K562 (cell line): ENCODE measurements at regions not wholly inside any gene's neighbourhood (a gene's known extent, or its start where the extent isn't known, plus 50 kb on each side); places are given as distances from the start of the nearest gene placed in this dataset.
A peak's percentile ranks its signal among the peaks of the same experiment; 100 is the strongest.

Experiments used
- CC2D1A ChIP-seq: fragments of 450-650 bp; IDR thresholded peaks from 2 replicates; pipeline ENCODE4 v1.6.1; 2017; ENCODE audit warnings: mild to moderate bottlenecking
- CCNT2 ChIP-seq: IDR thresholded peaks from 2 replicates; pipeline ENCODE4 v1.6.1; 2011; ENCODE audit warnings: borderline replicate concordance, low read depth, mild to moderate bottlenecking, moderate library complexity, mixed read lengths, low read length; ENCODE audit not compliant: insufficient read length; ENCODE audit errors: extremely low read depth
- E2F6 ChIP-seq, 2 experiments: IDR thresholded peaks; 2 replicates each; pipeline ENCODE4 v1.6.1; 2011; ENCODE audit warnings: borderline replicate concordance in 1 of 2, control low read depth in 1 of 2, low read depth in 1 of 2, low read length in 1 of 2, mild to moderate bottlenecking in 1 of 2, mixed read lengths in 1 of 2, moderate library complexity in 1 of 2; ENCODE audit not compliant: insufficient read depth in 1 of 2, insufficient read length in 1 of 2, poor library complexity in 1 of 2, severe bottlenecking in 1 of 2; ENCODE audit errors: extremely low read depth in 1 of 2
- ESRRB ChIP-seq: fragments of 250-450 bp; sonication (Bioruptor Pico); IDR thresholded peaks from 2 replicates; pipeline ENCODE4 v1.5.0; 2020; ENCODE audit warnings: mild to moderate bottlenecking, moderate library complexity, borderline replicate concordance
- ETV5 ChIP-seq: sonication (generic); formaldehyde crosslinking; IDR thresholded peaks from 2 replicates; pipeline ENCODE4 v1.4.0; 2020; ENCODE audit warnings: low read depth, mild to moderate bottlenecking, missing genetic modification reagents
- GATAD2B ChIP-seq: fragments of 450-650 bp; IDR thresholded peaks from 2 replicates; pipeline ENCODE4 v1.6.1; 2017; ENCODE audit warnings: mild to moderate bottlenecking, borderline replicate concordance
- HNRNPL ChIP-seq: fragments of 200-400 bp; formaldehyde crosslinking; IDR thresholded peaks from 2 replicates; pipeline ENCODE4 v1.6.1; 2017; ENCODE audit warnings: low read depth, mild to moderate bottlenecking, low read length
- MAFF ChIP-seq: IDR thresholded peaks from 2 replicates; pipeline ENCODE4 v1.6.1; 2012; ENCODE audit warnings: low read length, improper control_type of control experiment
- NBN ChIP-seq: fragments of 450-650 bp; IDR thresholded peaks from 2 replicates; pipeline ENCODE4 v1.6.1; 2016; ENCODE audit warnings: low read depth, mild to moderate bottlenecking
- NFIC ChIP-seq: fragments of 450-650 bp; IDR thresholded peaks from 2 replicates; pipeline ENCODE4 v1.6.1; 2017; ENCODE audit warnings: mild to moderate bottlenecking, inconsistent platforms
- NKRF ChIP-seq: fragments of 450-650 bp; IDR thresholded peaks from 2 replicates; pipeline ENCODE4 v1.6.1; 2016; ENCODE audit warnings: borderline replicate concordance
- NONO ChIP-seq, 2 experiments: fragments of 200-400 bp in 1 of 2; fragments of 450-650 bp in 1 of 2; formaldehyde crosslinking in 1 of 2; IDR thresholded peaks; 2 replicates each; pipeline ENCODE4 v1.6.1; 2017; ENCODE audit warnings: low read depth in 2 of 2, mild to moderate bottlenecking in 2 of 2, moderate library complexity in 2 of 2, low read length in 1 of 2
- NR3C1 ChIP-seq: sonication (generic); formaldehyde crosslinking; IDR thresholded peaks from 2 replicates; pipeline ENCODE4 v1.8.1; 2022; ENCODE audit warnings: missing genetic modification reagents
- PHB ChIP-seq: fragments of 250-450 bp; sonication (Bioruptor Pico); IDR thresholded peaks from 2 replicates; pipeline ENCODE4 v1.5.0; 2021
- RBBP5 ChIP-seq: fragments of 200-600 bp; sonication (generic); IDR thresholded peaks from 2 replicates; pipeline ENCODE4 v1.6.1; 2012; ENCODE audit warnings: borderline replicate concordance, mild to moderate bottlenecking, low read length, control low read depth, inconsistent platforms; ENCODE audit not compliant: insufficient read depth, poor library complexity, severe bottlenecking
- SP1 ChIP-seq: sonication (generic); formaldehyde crosslinking; IDR thresholded peaks from 2 replicates; pipeline ENCODE4 v1.8.1; 2022; ENCODE audit warnings: mild to moderate bottlenecking, missing genetic modification reagents
- U2AF1 ChIP-seq: fragments of 200-400 bp; formaldehyde crosslinking; optimal IDR thresholded peaks from 2 replicates; pipeline ENCODE3; 2017; ENCODE audit warnings: mild to moderate bottlenecking, low read depth, low read length, moderate library complexity
- ZFP30 ChIP-seq: fragments of 250-450 bp; sonication (Bioruptor Pico); IDR thresholded peaks from 2 replicates; pipeline ENCODE4 v1.8.0; 2022; ENCODE audit warnings: moderate library complexity, mild to moderate bottlenecking, inconsistent platforms, borderline replicate concordance
- ZNF3 ChIP-seq: fragments of 250-450 bp; sonication (Bioruptor Pico); IDR thresholded peaks from 2 replicates; pipeline ENCODE4 v1.5.0; 2021; ENCODE audit warnings: mild to moderate bottlenecking, moderate library complexity
- ZNF398 ChIP-seq: fragments of 250-450 bp; sonication (Bioruptor Pico); IDR thresholded peaks from 2 replicates; pipeline ENCODE4 v1.8.0; 2021; ENCODE audit warnings: moderate library complexity, mild to moderate bottlenecking, inconsistent platforms
- TF ChIP-seq, protein P1 (sequence below): IDR thresholded peaks from 2 replicates; pipeline ENCODE4 v1.6.1; 2012; ENCODE audit warnings: low read depth, low read length, improper control_type of control experiment, borderline replicate concordance

GRCh38 chr16:85393674-85394451 lies 219.3 kb upstream of the GSE1 start (continued):
- TF ChIP-seq ZNF398 (CRISPR knock-in tag) (no peak), ZFP30 (CRISPR knock-in tag) (no peak), MAFF (no peak), ZNF3 (no peak), NKRF (no peak), CC2D1A (no peak), ETV5 (CRISPR knock-in tag) (no peak), HNRNPL (no peak), NFIC (peak; percentile 31; the same call in 1 of the 2 replicates), PHB (no peak), SP1 (CRISPR knock-in tag) (no peak), GATAD2B (peak; percentile 44; the same call in 1 of the 2 replicates), ESRRB (CRISPR knock-in tag) (no peak), U2AF1 (no peak), RBBP5 (no peak), NBN (no peak), E2F6 (IDR thresholded peaks at IDR 0.05; ENCODE audit: borderline replicate concordance in 1 of 2, extremely low read depth in 1 of 2, insufficient read depth in 1 of 2, insufficient read length in 1 of 2, low read depth in 1 of 2, low read length in 1 of 2, poor library complexity in 1 of 2, severe bottlenecking in 1 of 2) (no peak), CCNT2 (peak; percentile 65), NONO (IDR thresholded peaks at IDR 0.05; ENCODE audit: low read depth in 2 of 2, low read length in 1 of 2) (peak in 1 of 2 experiments; percentile 64; a peak in 1 of 4 replicates), NR3C1 (no peak)
- TF ChIP-seq, protein P1, sequence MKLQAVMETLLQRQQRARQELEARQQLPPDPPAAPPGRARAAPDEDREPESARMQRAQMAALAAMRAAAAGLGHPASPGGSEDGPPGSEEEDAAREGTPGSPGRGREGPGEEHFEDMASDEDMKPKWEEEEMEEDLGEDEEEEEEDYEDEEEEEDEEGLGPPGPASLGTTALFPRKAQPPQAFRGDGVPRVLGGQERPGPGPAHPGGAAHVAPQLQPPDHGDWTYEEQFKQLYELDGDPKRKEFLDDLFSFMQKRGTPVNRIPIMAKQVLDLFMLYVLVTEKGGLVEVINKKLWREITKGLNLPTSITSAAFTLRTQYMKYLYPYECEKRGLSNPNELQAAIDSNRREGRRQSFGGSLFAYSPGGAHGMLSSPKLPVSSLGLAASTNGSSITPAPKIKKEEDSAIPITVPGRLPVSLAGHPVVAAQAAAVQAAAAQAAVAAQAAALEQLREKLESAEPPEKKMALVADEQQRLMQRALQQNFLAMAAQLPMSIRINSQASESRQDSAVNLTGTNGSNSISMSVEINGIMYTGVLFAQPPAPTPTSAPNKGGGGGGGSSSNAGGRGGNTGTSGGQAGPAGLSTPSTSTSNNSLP, result no peak
